ENCODE measurements at regions not wholly inside any gene's neighbourhood (a gene's known extent, or its start where the extent isn't known, plus 50 kb on each side); places are given as distances from the start of the nearest gene placed in this dataset.

GRCh38 chr17:79374087-79374689 lies 236.7 kb downstream of the RBFOX3 start:
- TF ChIP-seq, protein P1, sequence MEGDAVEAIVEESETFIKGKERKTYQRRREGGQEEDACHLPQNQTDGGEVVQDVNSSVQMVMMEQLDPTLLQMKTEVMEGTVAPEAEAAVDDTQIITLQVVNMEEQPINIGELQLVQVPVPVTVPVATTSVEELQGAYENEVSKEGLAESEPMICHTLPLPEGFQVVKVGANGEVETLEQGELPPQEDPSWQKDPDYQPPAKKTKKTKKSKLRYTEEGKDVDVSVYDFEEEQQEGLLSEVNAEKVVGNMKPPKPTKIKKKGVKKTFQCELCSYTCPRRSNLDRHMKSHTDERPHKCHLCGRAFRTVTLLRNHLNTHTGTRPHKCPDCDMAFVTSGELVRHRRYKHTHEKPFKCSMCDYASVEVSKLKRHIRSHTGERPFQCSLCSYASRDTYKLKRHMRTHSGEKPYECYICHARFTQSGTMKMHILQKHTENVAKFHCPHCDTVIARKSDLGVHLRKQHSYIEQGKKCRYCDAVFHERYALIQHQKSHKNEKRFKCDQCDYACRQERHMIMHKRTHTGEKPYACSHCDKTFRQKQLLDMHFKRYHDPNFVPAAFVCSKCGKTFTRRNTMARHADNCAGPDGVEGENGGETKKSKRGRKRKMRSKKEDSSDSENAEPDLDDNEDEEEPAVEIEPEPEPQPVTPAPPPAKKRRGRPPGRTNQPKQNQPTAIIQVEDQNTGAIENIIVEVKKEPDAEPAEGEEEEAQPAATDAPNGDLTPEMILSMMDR (conservative IDR thresholded peaks at IDR 0.05): no peak
- no peak for TF ChIP-seq EZH2 (IDR thresholded peaks at IDR 0.05; ENCODE audit: low read depth)
